ENCODE measurements at regions not wholly inside any gene's neighbourhood (a gene's known extent, or its start where the extent isn't known, plus 50 kb on each side); places are given as distances from the start of the nearest gene placed in this dataset.
"Not testable (repeated sequence)": the region's sequence is repeated elsewhere in the genome, so short reads cannot be mapped to it uniquely, and the experiment has no call there.

DNA sequence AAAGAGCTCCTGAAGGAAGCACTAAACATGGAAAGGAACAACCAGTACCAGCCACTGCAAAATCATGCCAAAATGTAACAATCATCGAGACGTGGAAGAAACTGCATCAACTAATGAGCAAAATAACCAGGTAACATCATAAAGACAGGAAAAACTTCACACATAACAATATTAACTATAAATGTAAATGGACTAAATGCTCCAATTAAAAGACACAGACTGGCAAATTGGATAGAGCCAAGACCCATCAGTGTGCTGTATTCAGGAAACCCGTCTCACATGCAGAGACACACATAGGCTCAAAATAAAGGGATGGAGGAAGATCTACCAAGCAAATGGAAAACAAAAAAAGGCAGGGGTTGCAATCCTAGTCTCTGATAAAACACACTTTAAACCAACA lies 83.9 kb upstream of the TSLP start:
- TF ChIP-seq, protein P1, sequence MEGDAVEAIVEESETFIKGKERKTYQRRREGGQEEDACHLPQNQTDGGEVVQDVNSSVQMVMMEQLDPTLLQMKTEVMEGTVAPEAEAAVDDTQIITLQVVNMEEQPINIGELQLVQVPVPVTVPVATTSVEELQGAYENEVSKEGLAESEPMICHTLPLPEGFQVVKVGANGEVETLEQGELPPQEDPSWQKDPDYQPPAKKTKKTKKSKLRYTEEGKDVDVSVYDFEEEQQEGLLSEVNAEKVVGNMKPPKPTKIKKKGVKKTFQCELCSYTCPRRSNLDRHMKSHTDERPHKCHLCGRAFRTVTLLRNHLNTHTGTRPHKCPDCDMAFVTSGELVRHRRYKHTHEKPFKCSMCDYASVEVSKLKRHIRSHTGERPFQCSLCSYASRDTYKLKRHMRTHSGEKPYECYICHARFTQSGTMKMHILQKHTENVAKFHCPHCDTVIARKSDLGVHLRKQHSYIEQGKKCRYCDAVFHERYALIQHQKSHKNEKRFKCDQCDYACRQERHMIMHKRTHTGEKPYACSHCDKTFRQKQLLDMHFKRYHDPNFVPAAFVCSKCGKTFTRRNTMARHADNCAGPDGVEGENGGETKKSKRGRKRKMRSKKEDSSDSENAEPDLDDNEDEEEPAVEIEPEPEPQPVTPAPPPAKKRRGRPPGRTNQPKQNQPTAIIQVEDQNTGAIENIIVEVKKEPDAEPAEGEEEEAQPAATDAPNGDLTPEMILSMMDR (IDR thresholded peaks at IDR 0.05), result not testable (repeated sequence)
- TF ChIP-seq POLR2A (IDR thresholded peaks at IDR 0.05), result not testable (repeated sequence)

Data from tibial nerve (tissue), 3 donors.